Left lung (tissue), 4 donors: ENCODE measurements at regions not wholly inside any gene's neighbourhood (a gene's known extent, or its start where the extent isn't known, plus 50 kb on each side); places are given as distances from the start of the nearest gene placed in this dataset.

Experiments
- ATAC-seq: fragments of 200-7000 bp; cut with Tn5 transposase; one replicate; pipeline ENCODE4 v1.9.1; 2020; ENCODE audit warnings: moderate library complexity
- DNase-seq, 4 donors: peaks; one replicate each; pipeline ENCODE4 v3.0.0-alpha.2; 2013 to 2020
- H3K27ac ChIP-seq, 2 donors: fragments of 200-600 bp; sonication (generic) in 1 of 2; one replicate each; pipeline versions ENCODE4 v1.5.0 to v1.8.0; 2020 to 2021
- H3K27me3 ChIP-seq, 2 donors: fragments of 200-600 bp; sonication (generic) in 1 of 2; one replicate each; pipeline versions ENCODE4 v1.5.0 to v1.8.0; 2020 to 2021
- H3K36me3 ChIP-seq, 2 donors: fragments of 200-600 bp; sonication (generic) in 1 of 2; one replicate each; pipeline versions ENCODE4 v1.5.0 to v1.8.0; 2020 to 2021
- H3K4me1 ChIP-seq, 2 donors: fragments of 200-600 bp; one replicate each; pipeline ENCODE4 v1.8.0; 2021
- H3K4me3 ChIP-seq, 2 donors: fragments of 200-600 bp; sonication (generic) in 1 of 2; one replicate each; pipeline versions ENCODE4 v1.5.0 to v1.8.0; 2020 to 2021; ENCODE audit warnings: mild to moderate bottlenecking in 1 of 2
- H3K9me3 ChIP-seq, 2 donors: fragments of 200-600 bp; sonication (generic) in 1 of 2; one replicate each; pipeline versions ENCODE4 v1.5.0 to v1.8.0; 2020 to 2021
- intact Hi-C, 2 donors: fragments of 100-400 bp; cut with DNase I; formaldehyde crosslinking; loops; one replicate each; pipeline versions ENCODE4 v1.11.2 to v1.14.2; 2022
- TF ChIP-seq, protein P1 (sequence below), 2 donors: fragments of 200-600 bp; sonication (generic) in 1 of 2; IDR thresholded peaks; one replicate each; pipeline versions ENCODE4 v1.5.0 to v1.8.0; 2021; ENCODE audit warnings: antibody characterized with exemption in 2 of 2
- donor health status: DM: no; HTN: yes; CAD: no.
- donor health status: DM: no; HTN: no; CAD: no.

DNA sequence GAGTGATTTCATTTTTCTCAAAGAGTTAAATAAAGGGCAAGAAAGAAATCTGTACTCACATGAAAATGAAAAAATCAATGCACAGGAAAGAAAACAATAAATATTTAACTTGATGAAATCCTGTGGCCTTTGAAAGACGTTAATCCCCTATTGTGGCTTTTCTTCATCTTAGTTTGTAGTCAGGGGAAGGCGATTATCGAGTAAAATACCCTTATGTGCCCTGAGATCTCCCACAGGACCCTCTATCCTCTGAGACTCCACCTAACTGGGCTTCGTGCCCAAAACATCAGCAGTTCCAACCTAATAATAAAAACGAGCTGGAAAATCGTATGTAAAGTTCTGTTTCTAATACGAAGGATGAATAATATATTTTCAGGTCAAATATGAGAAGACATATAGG is 208.2 kb upstream of the ZC3H12C start:
- ATAC-seq, result no peak
- TF ChIP-seq, protein P1, sequence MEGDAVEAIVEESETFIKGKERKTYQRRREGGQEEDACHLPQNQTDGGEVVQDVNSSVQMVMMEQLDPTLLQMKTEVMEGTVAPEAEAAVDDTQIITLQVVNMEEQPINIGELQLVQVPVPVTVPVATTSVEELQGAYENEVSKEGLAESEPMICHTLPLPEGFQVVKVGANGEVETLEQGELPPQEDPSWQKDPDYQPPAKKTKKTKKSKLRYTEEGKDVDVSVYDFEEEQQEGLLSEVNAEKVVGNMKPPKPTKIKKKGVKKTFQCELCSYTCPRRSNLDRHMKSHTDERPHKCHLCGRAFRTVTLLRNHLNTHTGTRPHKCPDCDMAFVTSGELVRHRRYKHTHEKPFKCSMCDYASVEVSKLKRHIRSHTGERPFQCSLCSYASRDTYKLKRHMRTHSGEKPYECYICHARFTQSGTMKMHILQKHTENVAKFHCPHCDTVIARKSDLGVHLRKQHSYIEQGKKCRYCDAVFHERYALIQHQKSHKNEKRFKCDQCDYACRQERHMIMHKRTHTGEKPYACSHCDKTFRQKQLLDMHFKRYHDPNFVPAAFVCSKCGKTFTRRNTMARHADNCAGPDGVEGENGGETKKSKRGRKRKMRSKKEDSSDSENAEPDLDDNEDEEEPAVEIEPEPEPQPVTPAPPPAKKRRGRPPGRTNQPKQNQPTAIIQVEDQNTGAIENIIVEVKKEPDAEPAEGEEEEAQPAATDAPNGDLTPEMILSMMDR (IDR thresholded peaks at IDR 0.05), result no peak
- H3K27ac ChIP-seq, result no peak overlapping the region
- H3K9me3 ChIP-seq, result no peaks in the 10 kb centered on the region
- no peaks in the 10 kb centered on the region for H3K36me3 ChIP-seq
- no peak for DNase-seq
- no peaks in the 10 kb centered on the region for H3K4me1 ChIP-seq
- H3K4me3 ChIP-seq, result no peak overlapping the region
- intact Hi-C loops, result no loop called here
- H3K27me3 ChIP-seq, result no peaks in the 10 kb centered on the region

DNA sequence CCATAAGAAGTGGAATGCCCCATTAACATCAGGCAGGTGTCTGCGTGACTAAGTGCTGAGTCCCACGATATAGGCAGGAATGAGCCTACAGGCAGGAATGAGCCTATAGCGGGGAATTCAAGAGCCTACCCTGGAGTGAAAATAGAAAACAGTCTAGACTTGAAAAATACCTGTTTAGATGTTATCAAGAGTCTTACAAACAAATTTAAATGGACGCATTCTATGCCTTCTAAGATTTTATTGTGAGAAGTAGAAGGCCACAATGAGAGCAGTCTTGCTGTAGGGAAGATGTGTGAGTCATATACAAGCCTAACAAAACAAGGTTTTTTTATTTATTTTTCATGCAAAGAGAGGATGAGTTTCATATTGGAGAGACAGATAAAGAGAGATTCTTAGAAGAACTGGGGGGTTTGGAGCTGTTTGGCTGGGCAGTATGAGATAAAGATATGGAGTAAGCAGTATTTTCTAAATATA is 200.8 kb upstream of the ZC3H12C start:
- Histone ChIP-seq H3K4me1 (no peaks in the 10 kb centered on the region), H3K4me3 (no peak overlapping the region), H3K27ac (no peak overlapping the region), H3K27me3 (no peaks in the 10 kb centered on the region), H3K9me3 (peaks cover 0 to 3% of the 10 kb centered on the region in 2 donors), H3K36me3 (no peaks in the 10 kb centered on the region)
- intact Hi-C loops, result no loop called here
- DNase-seq (no peak), ATAC-seq (no peak)
- TF ChIP-seq, protein P1 (IDR thresholded peaks at IDR 0.05), result no peak

DNA sequence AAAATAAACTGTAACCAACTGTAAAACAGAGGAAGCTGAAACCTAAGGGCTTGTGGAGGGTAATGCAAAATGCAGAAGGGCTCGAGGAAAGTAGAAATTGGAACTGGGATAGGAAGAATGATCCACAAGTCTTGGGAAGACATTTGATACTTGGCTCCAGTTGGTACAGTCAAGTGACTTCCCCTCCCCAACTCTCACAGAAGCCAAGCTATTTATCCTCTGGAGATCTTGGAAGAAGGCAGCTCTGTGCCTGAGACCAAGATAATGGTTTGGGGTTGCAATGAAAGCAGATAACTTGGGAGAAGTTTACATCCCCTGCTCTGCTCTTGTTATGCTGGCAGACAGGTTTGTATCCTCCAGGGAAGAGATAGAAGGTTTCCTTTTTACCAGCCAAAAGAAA is 198.9 kb upstream of the ZC3H12C start:
- H3K4me1 ChIP-seq, result no peaks in the 10 kb centered on the region
- intact Hi-C loops, result no loop called here
- H3K4me3 ChIP-seq, result no peak overlapping the region
- no peaks in the 10 kb centered on the region for H3K27me3 ChIP-seq
- H3K27ac ChIP-seq, result no peak overlapping the region
- DNase-seq (no peak), ATAC-seq (no peak)
- TF ChIP-seq, protein P1 (IDR thresholded peaks at IDR 0.05), result no peak
- H3K36me3 ChIP-seq, result no peaks in the 10 kb centered on the region
- H3K9me3 ChIP-seq, result peaks cover 4 to 21% of the 10 kb centered on the region in 2 donors

DNA sequence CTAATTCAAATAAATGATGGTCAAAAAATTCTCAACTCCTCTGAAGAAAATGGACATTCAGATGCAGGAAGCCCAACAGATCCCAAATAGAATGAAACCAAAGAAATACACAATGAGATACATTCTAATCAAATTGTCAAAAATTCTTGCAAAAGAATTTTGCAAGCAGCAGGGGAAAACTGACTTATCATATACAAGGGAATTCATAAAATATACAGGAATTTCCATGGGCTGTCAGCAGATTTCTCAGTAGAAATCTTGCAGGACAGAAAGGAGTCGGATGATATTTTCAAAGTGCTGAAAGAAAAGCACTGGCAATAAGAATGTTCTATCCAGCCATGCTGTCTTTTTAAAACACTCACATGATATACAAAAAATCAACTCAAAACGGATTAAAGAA is 194.6 kb upstream of the ZC3H12C start:
- Histone ChIP-seq H3K27ac (no peak overlapping the region), H3K36me3 (no peaks in the 10 kb centered on the region), H3K9me3 (peaks cover 4 to 32% of the 10 kb centered on the region in 2 donors), H3K4me3 (no peak overlapping the region), H3K4me1 (no peaks in the 10 kb centered on the region), H3K27me3 (no peaks in the 10 kb centered on the region)
- no peak for DNase-seq
- TF ChIP-seq, protein P1 (IDR thresholded peaks at IDR 0.05), result no peak
- ATAC-seq, result no peak
- intact Hi-C loops, result no loop called here

DNA sequence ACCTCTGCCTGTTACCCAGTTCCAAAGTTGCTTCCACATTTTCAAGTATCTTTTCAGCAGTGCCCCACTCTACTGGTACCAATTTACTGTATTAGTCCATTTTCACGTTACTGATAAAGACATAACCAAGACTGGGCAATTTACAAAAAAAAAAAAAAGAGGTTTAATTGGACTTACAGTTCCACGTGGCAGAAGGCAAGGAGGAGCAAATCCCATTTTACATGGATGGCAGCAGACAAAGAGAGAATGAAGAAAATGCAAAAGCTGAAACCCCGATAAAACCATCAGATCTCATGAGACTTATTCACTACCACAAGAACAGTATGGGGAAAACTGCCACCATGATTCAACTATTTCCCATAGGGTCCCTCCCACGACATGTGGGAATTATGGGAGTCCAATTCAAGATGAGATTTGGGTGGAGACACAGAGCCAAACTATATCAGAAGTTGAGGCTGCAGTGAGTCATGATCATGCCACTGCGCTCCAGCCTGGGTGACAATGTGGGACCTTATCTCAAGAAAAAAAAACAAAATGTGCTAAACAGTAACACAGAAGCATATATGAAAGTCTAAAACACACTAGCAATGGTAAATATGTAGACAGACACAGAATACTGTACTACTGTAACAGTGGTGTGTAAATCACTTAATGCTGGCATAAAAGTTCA is 190.3 kb upstream of the ZC3H12C start:
- DNase-seq (no peak), ATAC-seq (no peak)
- H3K4me3 ChIP-seq, result no peak overlapping the region
- TF ChIP-seq, protein P1 (IDR thresholded peaks at IDR 0.05), result no peak
- intact Hi-C loops, result no loop called here
- no peaks in the 10 kb centered on the region for H3K36me3 ChIP-seq
- H3K27ac ChIP-seq, result no peak overlapping the region
- no peaks in the 10 kb centered on the region for H3K27me3 ChIP-seq
- no peaks in the 10 kb centered on the region for H3K4me1 ChIP-seq
- H3K9me3 ChIP-seq, result peaks cover 4 to 24% of the 10 kb centered on the region in 2 donors
